Keratinocyte (primary cell): ENCODE measurements at regions not wholly inside any gene's neighbourhood (a gene's known extent, or its start where the extent isn't known, plus 50 kb on each side); places are given as distances from the start of the nearest gene placed in this dataset.
A peak's percentile ranks its signal among the peaks of the same experiment; 100 is the strongest.

Source experiments
- DNase-seq: peaks from one replicate; pipeline ENCODE4 v3.0.0-alpha.2; 2011; ENCODE audit warnings: low read depth, missing footprints, low spot score
- FAIRE-seq: peaks from 2 replicates; lab custom pipeline; 2011; peaks lifted over from hg19 to GRCh38; lab: Jason Lieb, UNC
- H2AFZ ChIP-seq: 2 replicates; pipeline ENCODE4 v1.6.0; 2012; ENCODE audit warnings: low read length, control low read depth, inconsistent platforms; ENCODE audit not compliant: control insufficient read depth
- H3K27ac ChIP-seq: 2 replicates; pipeline ENCODE4 v1.5.1; 2011; ENCODE audit warnings: low read length; ENCODE audit not compliant: control insufficient read depth, insufficient read depth
- H3K27me3 ChIP-seq: 3 replicates; pipeline ENCODE4 v1.6.0; 2011; ENCODE audit warnings: low read length; ENCODE audit not compliant: control insufficient read depth, insufficient read depth; ENCODE audit errors: extremely low read depth
- H3K36me3 ChIP-seq, 2 experiments: 2 replicates in 1 of 2; 3 replicates in 1 of 2; pipeline ENCODE4 v1.5.1; 2011; ENCODE audit warnings: low read length in 2 of 2, mild to moderate bottlenecking in 1 of 2; ENCODE audit not compliant: control insufficient read depth in 2 of 2, insufficient read depth in 2 of 2; ENCODE audit errors: extremely low read depth in 1 of 2
- H3K4me1 ChIP-seq: 3 replicates; pipeline ENCODE4 v1.5.1; 2011; ENCODE audit warnings: low read length; ENCODE audit not compliant: control insufficient read depth, insufficient read depth; ENCODE audit errors: extremely low read depth
- H3K4me2 ChIP-seq: 3 replicates; pipeline ENCODE4 v1.6.0; 2011; ENCODE audit warnings: low read depth, low read length; ENCODE audit not compliant: control insufficient read depth, insufficient read depth; ENCODE audit errors: extremely low read depth
- H3K4me3 ChIP-seq, 3 experiments: fragments of 200-600 bp in 1 of 3; sonication (generic) in 1 of 3; 2 replicates in 2 of 3; 3 replicates in 1 of 3; pipeline ENCODE4 v1.5.1; 2011 to 2016; ENCODE audit warnings: low read length in 3 of 3, mild to moderate bottlenecking in 3 of 3, control low read depth in 2 of 3, inconsistent platforms in 1 of 3, low read depth in 1 of 3, mixed read lengths in 1 of 3, mixed run types in 1 of 3, moderate library complexity in 1 of 3; ENCODE audit not compliant: control insufficient read depth in 2 of 3, insufficient read depth in 2 of 3; ENCODE audit errors: extremely low read depth in 1 of 3
- H3K79me2 ChIP-seq: 2 replicates; pipeline ENCODE4 v1.6.0; 2012; ENCODE audit warnings: low read length; ENCODE audit not compliant: control insufficient read depth, insufficient read depth
- H3K9ac ChIP-seq: 3 replicates; pipeline ENCODE4 v1.6.0; 2011; ENCODE audit warnings: low read length; ENCODE audit not compliant: control insufficient read depth, insufficient read depth; ENCODE audit errors: extremely low read depth
- H3K9me1 ChIP-seq: 3 replicates; pipeline ENCODE4 v1.6.0; 2011; ENCODE audit warnings: low read length; ENCODE audit not compliant: control insufficient read depth, insufficient read depth; ENCODE audit errors: extremely low read depth
- H3K9me3 ChIP-seq: 2 replicates; pipeline ENCODE4 v1.5.1; 2012; ENCODE audit warnings: low read depth, low read length; ENCODE audit not compliant: control insufficient read depth
- H4K20me1 ChIP-seq: 3 replicates; pipeline ENCODE4 v1.6.0; 2011; ENCODE audit warnings: low read length; ENCODE audit not compliant: control insufficient read depth, insufficient read depth; ENCODE audit errors: extremely low read depth
- EZH2 ChIP-seq: IDR thresholded peaks from one replicate; pipeline ENCODE4 v1.6.1; 2012; ENCODE audit warnings: inconsistent platforms, mild to moderate bottlenecking, low read length, moderate library complexity
- dilution Hi-C: fragments of 300-500 bp; cut with MboI; formaldehyde crosslinking; loops from one replicate; pipeline ENCODE4 v1.7.0; 2020; ENCODE audit warnings: low sequenced_read_pairs; ENCODE audit not compliant: extremely low pct_ligation_motif_present
- TF ChIP-seq, protein P1 (sequence below), 3 experiments: IDR thresholded peaks in 1 of 3; conservative IDR thresholded peaks in 1 of 3; optimal IDR thresholded peaks in 1 of 3; 2 replicates in 2 of 3; 3 replicates in 1 of 3; pipeline versions ENCODE3 to v1.5.1; 2011; ENCODE audit warnings: low read length in 3 of 3, mild to moderate bottlenecking in 3 of 3, moderate library complexity in 2 of 3, control low read depth in 1 of 3, inconsistent platforms in 1 of 3; ENCODE audit not compliant: insufficient read depth in 2 of 3; ENCODE audit errors: extremely low read depth in 1 of 3

DNA sequence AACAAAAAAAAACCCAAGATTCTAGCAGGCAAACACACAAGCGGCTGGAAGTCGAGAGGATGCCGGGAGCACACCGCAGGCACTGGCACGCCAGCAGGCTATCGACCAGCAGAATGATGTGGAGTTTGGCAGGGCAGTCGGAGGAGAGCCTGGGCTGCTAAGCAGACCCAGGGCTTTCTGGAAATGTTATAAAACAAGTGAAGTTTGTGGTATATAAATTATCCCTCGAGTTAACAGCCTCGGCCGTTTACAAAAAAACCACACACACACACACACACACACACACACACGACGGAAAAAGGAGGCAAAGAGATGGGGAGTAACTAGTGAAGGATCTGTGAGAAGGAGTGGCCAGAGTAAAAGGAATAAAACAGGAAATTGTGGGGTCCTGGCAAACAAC is 87.2 kb upstream of the IVNS1ABP start:
- Histone ChIP-seq H3K4me1 (peaks cover 34% of the 10 kb centered on the region), H3K9me3 (peaks cover 3% of the 10 kb centered on the region), H3K79me2 (no peaks in the 10 kb centered on the region), H3K9ac (peak overlapping the region; percentile 39), H3K4me3 (peak overlapping the region in 2 of 3 experiments; percentile 16 to 39), H3K36me3 (no peaks in the 10 kb centered on the region), H4K20me1 (no peaks in the 10 kb centered on the region), H3K9me1 (no peaks in the 10 kb centered on the region), H3K27ac (peak overlapping the region; percentile 5), H3K4me2 (peak overlapping the region; percentile 74), H3K27me3 (no peaks in the 10 kb centered on the region), H2AFZ (peak overlapping the region; percentile 72)
- DNase-seq (no peak), FAIRE-seq (no peak)
- dilution Hi-C loops: no loop called here
- TF ChIP-seq, protein P1, sequence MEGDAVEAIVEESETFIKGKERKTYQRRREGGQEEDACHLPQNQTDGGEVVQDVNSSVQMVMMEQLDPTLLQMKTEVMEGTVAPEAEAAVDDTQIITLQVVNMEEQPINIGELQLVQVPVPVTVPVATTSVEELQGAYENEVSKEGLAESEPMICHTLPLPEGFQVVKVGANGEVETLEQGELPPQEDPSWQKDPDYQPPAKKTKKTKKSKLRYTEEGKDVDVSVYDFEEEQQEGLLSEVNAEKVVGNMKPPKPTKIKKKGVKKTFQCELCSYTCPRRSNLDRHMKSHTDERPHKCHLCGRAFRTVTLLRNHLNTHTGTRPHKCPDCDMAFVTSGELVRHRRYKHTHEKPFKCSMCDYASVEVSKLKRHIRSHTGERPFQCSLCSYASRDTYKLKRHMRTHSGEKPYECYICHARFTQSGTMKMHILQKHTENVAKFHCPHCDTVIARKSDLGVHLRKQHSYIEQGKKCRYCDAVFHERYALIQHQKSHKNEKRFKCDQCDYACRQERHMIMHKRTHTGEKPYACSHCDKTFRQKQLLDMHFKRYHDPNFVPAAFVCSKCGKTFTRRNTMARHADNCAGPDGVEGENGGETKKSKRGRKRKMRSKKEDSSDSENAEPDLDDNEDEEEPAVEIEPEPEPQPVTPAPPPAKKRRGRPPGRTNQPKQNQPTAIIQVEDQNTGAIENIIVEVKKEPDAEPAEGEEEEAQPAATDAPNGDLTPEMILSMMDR (optimal IDR thresholded peaks at IDR 0.05 in 1 of 3, IDR thresholded peaks at IDR 0.05 in 1 of 3, conservative IDR thresholded peaks at IDR 0.05 in 1 of 3; ENCODE audit: extremely low read depth in 1 of 3, insufficient read depth in 2 of 3, low read length in 3 of 3): no peak
- no peak for TF ChIP-seq EZH2

DNA sequence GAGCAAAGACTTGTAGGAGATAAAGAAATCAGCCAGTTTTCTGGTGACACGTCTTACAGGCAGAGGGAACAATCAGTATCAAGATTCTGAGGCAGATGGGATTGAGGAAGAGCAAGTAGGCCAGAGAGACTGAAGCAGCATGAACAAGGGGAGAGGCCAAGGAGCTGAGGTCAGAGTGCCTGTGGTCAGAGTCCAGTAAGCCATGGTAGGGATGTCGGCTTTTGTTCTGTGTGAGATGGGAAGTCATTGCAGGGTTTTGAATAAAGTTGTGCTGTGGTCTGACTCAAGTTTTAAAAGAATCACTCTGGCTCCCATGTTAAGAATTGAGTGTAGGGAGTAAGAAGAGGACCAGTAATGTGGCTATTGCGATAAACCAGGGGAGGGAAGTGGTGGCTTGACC is 85.9 kb upstream of the IVNS1ABP start:
- Histone ChIP-seq H3K4me2 (no peak overlapping the region), H3K4me3 (no peak overlapping the region), H3K79me2 (no peaks in the 10 kb centered on the region), H3K9ac (no peak overlapping the region), H3K27ac (no peak overlapping the region), H3K9me1 (no peaks in the 10 kb centered on the region), H3K9me3 (peaks cover 3% of the 10 kb centered on the region), H2AFZ (peak overlapping the region; percentile 57), H4K20me1 (no peaks in the 10 kb centered on the region), H3K4me1 (peaks cover 34% of the 10 kb centered on the region), H3K36me3 (no peaks in the 10 kb centered on the region), H3K27me3 (no peaks in the 10 kb centered on the region)
- dilution Hi-C loops: no loop called here
- TF ChIP-seq, protein P1 (optimal IDR thresholded peaks at IDR 0.05 in 1 of 3, IDR thresholded peaks at IDR 0.05 in 1 of 3, conservative IDR thresholded peaks at IDR 0.05 in 1 of 3; ENCODE audit: extremely low read depth in 1 of 3, insufficient read depth in 2 of 3, low read length in 3 of 3): no peak
- no peak for TF ChIP-seq EZH2
- DNase-seq (no peak), FAIRE-seq (no peak)
